HG03457 (cell line): ENCODE measurements at regions not wholly inside any gene's neighbourhood (a gene's known extent, or its start where the extent isn't known, plus 50 kb on each side); places are given as distances from the start of the nearest gene placed in this dataset.

ENCODE experiments used
- ATAC-seq: cut with Tn5 transposase; IDR thresholded peaks from one replicate; pipeline ENCODE4 v1.9.1; 2021; ENCODE audit warnings: moderate number of reproducible peaks; ENCODE audit not compliant: unreplicated experiment

GRCh38 chr15:58269455-58270414 lies 131.6 kb downstream of the AQP9 start:
- ATAC-seq = no peak

DNA sequence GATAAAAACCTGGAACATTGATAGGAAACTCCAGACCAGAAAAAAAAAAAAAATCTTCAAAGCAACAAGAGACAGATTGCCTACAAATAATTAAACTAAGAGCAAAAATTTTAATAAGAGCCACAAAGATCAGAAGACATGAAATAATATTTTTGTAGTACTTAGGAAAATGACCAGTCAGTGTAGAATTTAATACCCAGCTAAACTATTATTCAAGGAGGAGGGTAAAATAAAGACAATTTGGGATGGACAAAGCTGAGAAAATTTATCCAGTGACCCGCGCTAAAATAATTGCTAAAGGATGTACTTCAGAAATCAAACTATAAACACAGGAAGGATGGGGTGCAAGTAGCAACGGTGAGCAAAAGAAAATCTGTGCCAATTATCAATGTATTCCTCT lies 133.2 kb downstream of the AQP9 start:
- ATAC-seq = no peak

GRCh38 chr15:58273104-58273503 lies 134.9 kb downstream of the AQP9 start:
- ATAC-seq = no peak

DNA sequence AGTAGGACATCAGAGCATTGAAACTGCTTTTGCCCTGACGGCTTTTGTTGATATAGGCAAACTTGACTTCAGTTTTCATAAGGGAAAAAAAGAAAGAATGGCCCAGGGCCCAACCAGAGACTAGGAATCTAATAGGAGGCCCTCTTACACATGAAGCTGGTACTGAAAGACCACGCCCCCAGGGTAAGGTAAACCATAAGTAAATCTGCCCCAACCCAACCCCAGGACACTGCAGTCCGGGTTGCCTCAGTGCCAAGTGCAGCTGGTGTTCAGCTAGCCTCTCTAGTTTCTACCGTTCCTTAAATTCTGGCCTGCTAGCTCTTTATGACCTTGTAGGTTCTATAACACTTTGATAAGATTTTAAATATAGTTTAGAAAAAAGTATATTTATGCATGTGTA lies 136.7 kb downstream of the AQP9 start:
- ATAC-seq = no peak

DNA sequence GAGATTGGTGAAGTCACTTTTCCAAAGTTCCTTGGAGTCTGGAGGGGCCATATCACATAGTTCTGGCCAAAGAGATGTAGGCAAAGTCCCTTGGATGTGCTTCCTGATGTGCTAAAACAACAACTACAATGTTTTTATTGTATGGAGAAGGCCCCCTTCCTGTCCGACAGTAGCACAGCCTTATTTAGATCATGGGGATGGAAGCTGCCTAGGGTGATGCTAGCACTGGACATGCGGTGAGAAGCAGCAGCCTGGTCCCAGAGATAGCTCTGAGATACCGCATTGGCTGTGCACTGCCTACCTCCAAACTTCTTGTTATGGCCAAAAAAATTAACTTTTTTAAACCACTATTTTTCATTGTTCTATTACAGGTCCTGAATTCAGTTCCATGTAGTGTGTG lies 137.6 kb downstream of the AQP9 start:
- ATAC-seq = no peak

DNA sequence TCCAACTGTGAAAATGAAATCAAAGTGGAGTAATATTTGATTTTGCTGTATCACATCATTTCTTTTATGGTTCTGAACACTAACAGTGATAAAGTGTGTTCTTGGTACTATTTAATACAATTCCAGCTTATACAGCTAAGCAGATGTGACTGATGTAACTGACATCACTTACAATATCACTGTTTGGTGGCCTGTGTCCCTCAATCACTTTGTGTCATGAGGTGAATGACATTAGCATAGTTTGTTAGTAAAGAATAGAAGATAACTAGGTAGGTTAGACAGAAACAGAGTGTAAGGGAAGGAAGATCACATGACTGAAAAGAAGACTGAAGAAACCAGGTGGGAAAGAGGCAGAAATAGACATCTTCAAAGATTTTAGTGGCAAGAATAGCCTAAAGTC lies 138.7 kb downstream of the AQP9 start:
- no peak for ATAC-seq

- ATAC-seq = no peak
These were observed 139.2 kb downstream of the AQP9 start for GRCh38 chr15:58277333-58277732.

DNA sequence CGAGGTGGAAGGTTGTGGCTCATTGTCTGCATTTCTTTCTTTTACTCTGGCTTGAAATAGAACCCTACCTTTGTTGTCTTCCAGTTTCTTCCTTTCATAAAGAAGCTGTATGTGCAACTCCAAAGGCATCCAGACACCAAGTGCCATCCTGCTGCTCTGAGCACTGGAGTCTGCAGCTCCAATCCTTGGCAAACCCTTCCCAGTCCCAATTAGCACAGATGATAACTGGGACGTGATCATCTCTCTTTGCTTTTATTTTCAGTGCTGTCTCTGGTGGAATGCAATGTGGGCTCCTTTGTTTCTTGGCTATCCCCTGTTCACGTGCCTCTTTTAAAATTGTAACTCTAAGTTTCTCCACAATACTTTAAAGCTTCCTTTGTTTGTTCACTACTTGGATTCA lies 140.9 kb downstream of the AQP9 start:
- ATAC-seq = no peak

DNA sequence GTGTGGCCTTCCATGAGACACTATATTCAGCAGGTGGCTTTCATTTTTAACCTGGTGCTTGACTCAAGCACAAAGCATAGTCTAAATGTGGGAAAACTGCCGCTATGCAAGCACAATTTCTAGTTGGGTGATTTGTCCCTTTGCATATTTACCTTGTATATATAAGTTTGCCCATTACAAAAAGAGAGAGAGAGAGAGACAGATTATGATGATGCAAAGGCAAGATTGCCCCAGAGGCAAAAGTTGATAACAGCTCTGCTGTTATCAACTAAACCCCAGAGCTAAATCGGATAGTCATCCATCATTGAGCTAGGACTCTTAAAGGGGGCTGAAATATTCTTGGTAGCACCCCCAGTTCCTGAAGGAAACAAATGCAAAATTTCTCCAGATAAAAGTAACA lies 141.5 kb downstream of the AQP9 start:
- no peak for ATAC-seq

- no peak for ATAC-seq
These were observed 144.0 kb downstream of the AQP9 start for GRCh38 chr15:58282060-58282708.

DNA sequence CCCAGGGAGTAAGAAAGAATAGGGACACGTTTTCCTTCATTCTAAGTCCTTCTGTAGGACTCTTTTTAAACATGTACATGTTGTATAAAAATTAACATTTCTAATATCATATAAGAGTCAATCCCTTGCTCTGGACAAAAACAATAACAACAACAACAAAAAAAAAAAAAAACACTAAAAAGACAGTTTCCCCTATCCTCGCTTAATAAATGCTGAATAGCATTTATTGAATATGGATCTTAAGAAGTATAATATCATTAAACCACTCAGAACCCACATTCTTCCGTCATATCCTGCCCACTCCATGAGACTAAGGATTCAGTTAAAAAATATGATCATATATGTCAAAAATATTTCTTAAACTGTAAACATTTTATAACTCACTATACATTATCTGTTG lies 145.1 kb downstream of the AQP9 start:
- ATAC-seq = no peak

DNA sequence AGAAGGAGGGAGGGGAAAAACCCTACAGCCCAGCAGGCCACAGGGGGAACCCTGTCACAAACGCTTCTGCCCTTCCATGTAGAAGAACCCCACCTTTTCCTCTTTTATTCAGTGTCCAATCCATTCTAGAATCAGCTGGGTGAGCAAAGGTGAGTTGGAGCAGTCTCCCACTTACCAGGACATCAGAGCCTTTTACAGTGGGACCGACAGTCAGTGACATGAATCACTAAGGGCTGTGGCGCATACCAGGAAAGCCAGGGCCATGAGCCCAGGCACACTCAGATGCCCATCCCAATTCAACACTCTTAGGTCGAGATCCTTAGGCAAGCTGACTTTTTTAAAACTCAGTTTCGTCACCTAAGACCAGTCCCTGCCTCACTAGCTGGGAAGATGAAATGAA lies 146.1 kb downstream of the AQP9 start:
- no peak for ATAC-seq

- ATAC-seq = no peak
These were observed 146.4 kb upstream of the LIPC start for GRCh38 chr15:58285212-58285920.

DNA sequence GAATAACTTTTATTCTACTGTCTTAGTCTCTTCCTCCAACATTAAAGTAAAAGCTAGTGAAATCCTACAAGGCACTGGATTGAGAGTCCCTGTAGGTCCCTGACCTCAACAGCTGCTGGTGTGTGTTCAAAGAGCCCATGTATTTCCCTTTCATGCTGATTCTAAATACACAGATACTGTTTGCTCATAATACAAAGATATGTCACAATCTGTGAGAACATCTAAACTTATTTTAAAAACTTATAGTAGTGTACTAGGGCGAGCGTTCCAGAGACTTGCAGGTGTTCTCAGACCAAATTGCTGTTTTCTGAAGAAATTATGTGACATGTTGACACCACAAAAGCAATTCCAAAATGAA lies 145.9 kb upstream of the LIPC start:
- no peak for ATAC-seq

DNA sequence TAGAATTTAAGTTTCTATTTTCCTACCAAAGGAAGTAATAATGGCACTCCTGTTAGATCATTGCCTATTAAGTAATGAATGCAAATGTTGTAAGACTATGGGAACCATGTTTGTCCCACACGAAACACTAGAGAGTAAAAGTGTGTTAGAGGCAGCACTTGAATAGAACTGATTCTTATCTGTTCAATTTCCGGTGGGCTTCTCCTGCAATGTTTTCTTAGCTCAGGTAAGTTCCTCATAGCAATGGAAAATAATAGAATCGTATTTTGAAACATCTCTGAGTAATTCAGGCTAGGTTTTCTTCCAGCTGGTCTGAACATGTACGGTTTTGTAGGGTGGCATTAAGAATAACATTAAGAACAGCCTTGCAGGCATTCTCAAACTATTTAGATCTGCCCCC lies 145.3 kb upstream of the LIPC start:
- ATAC-seq = no peak

DNA sequence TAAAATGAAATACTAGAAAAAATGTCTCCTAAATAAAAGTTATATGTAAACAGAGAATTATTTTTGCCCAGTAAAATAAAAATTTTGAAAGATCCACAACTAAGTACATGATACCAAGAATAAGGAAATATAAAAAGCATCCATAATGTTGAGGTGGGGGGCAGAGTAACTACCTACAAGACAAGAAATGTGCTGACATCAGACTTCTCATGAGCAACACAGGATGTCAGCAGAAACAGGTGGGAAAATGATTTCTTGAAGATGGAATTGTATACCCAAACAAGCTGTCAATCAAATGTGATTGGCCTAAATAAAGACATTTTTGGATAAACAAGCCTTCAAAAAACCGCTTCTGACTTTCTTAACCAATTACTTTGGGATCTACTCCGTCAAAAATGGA lies 143.9 kb upstream of the LIPC start:
- ATAC-seq = no peak

GRCh38 chr15:58288592-58288991 lies 143.2 kb upstream of the LIPC start:
- no peak for ATAC-seq

- ATAC-seq = no peak
These were observed 139.9 kb upstream of the LIPC start for GRCh38 chr15:58291848-58292247.

GRCh38 chr15:58292751-58293175 lies 139.0 kb upstream of the LIPC start:
- no peak for ATAC-seq

DNA sequence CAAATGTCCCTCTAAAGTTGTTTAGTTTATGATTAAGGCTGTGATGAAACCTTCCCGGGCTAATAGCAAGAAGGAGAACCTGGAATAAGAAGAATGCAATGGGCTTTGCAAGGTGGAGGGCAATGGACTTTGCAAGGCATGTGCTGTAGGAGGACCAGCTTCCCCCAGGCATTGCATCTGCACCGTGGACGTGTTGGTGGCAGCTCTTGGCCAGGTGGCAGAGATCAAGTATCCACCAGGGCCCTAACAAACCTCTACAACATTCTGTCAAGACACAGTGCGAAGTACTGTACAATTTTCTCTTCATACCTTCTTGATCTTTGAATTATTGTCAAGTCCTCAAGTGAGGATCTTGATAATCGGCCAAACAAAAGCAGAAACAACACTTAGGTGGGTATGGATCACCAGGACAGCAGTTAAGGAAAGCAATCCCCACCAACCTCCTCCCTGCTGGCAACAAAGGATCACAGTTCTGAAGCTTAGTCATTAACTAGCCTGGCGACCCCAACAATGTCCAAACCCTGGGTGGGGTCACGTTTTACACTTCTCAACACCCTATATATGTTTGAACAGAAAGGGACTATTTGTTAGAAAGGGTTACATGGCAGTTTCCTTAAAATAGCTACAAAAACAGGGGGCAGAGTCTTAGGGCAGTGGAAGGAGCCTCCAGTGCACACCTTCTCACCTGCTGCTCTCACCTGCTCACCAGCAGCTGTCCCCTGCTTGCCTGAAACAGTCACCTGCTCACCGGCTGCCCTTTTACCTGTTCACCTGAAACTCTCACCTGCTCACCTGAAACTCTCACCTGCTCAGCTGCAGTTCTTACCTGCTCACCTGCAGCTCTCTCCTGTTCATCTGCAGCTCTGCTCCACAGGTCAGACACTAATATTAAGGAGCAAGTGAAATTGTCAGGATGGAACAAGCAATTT lies 137.9 kb upstream of the LIPC start:
- ATAC-seq = no peak
